ENCODE measurements at regions not wholly inside any gene's neighbourhood (a gene's known extent, or its start where the extent isn't known, plus 50 kb on each side); places are given as distances from the start of the nearest gene placed in this dataset.

- Histone ChIP-seq H3K36me3 (no peaks in the 10 kb centered on the region), H3K4me3 (no peak overlapping the region), H3K4me1 (peaks cover 0 to 29% (median 4%) of the 10 kb centered on the region in 12 donors), H3K9me3 (no peaks in the 10 kb centered on the region), H3K27ac (peak overlapping the region in 9 of 12 donors; percentile 1 to 84 (median 51)), H3K27me3 (no peaks in the 10 kb centered on the region)
- TF ChIP-seq, protein P1, sequence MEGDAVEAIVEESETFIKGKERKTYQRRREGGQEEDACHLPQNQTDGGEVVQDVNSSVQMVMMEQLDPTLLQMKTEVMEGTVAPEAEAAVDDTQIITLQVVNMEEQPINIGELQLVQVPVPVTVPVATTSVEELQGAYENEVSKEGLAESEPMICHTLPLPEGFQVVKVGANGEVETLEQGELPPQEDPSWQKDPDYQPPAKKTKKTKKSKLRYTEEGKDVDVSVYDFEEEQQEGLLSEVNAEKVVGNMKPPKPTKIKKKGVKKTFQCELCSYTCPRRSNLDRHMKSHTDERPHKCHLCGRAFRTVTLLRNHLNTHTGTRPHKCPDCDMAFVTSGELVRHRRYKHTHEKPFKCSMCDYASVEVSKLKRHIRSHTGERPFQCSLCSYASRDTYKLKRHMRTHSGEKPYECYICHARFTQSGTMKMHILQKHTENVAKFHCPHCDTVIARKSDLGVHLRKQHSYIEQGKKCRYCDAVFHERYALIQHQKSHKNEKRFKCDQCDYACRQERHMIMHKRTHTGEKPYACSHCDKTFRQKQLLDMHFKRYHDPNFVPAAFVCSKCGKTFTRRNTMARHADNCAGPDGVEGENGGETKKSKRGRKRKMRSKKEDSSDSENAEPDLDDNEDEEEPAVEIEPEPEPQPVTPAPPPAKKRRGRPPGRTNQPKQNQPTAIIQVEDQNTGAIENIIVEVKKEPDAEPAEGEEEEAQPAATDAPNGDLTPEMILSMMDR (IDR thresholded peaks at IDR 0.05) = no peak
- no peak for TF ChIP-seq POLR2A (IDR thresholded peaks at IDR 0.05)
- intact Hi-C loops (cut with DNase I) = no loop called here
- no peak for ATAC-seq
- no peak for DNase-seq
- WGBS, 4 donors = 71 to 74% (median 73%) methylated on average over 6 of the region's 6 CpGs
Observed at GRCh38 chr2:23286031-23286757, 98.8 kb upstream of the KLHL29 start.

GRCh38 chr2:23286758-23287704, 97.9 kb upstream of the KLHL29 start:
- peak overlapping the region in 9 of 12 donors; percentile 25 to 84 (median 51) for H3K27ac ChIP-seq
- H3K36me3 ChIP-seq = no peaks in the 10 kb centered on the region
- WGBS, 4 donors = 30 to 48% (median 34%) methylated on average over 6 of the region's 6 CpGs
- intact Hi-C loops (cut with DNase I) = no loop called here
- H3K4me3 ChIP-seq = no peak overlapping the region
- H3K9me3 ChIP-seq = no peaks in the 10 kb centered on the region
- DNase-seq (peak in 4 of 5 donors; percentile 29 to 62 (median 55)), ATAC-seq (peak; percentile 41 to 88 (median 84))
- TF ChIP-seq POLR2A (IDR thresholded peaks at IDR 0.05) = no peak
- TF ChIP-seq, protein P1 (IDR thresholded peaks at IDR 0.05) = no peak
- H3K4me1 ChIP-seq = peaks cover 0 to 29% (median 4%) of the 10 kb centered on the region in 12 donors
- H3K27me3 ChIP-seq = no peaks in the 10 kb centered on the region

DNA sequence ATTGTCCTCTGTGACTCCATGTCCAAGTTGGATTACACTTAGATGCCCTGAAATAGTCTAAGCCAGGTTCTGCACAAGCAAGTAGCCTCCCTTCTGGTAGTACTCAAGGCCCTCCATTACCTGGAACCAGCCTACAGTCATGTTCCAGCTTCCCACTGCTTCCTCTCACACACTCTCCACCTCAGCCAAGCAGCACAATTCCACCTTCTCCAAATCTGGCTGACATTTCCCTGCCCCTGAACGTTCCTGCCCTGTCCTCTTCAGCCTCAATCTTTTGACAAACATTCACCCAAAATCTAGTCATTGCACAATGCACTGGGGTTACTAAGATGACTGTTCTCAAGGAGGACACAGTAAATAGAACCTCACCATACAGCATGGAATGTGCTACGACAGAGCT, 95.3 kb upstream of the KLHL29 start:
- no peaks in the 10 kb centered on the region for H3K9me3 ChIP-seq
- H3K36me3 ChIP-seq = no peaks in the 10 kb centered on the region
- no peak for TF ChIP-seq POLR2A (IDR thresholded peaks at IDR 0.05)
- TF ChIP-seq, protein P1 (IDR thresholded peaks at IDR 0.05) = no peak
- 76 to 96% (median 83%) methylated on average over 2 of the region's 2 CpGs for WGBS, 4 donors
- H3K27ac ChIP-seq = no peak overlapping the region
- ATAC-seq = no peak
- H3K4me3 ChIP-seq = no peak overlapping the region
- intact Hi-C loops (cut with DNase I) = no loop called here
- peaks cover 0 to 36% (median 7%) of the 10 kb centered on the region in 12 donors for H3K4me1 ChIP-seq
- no peak for DNase-seq
- no peaks in the 10 kb centered on the region for H3K27me3 ChIP-seq

- DNase-seq = no peak
- Histone ChIP-seq H3K36me3 (no peaks in the 10 kb centered on the region), H3K4me1 (peaks cover 0 to 27% (median 7%) of the 10 kb centered on the region in 12 donors), H3K27ac (no peak overlapping the region), H3K9me3 (no peaks in the 10 kb centered on the region), H3K4me3 (no peak overlapping the region), H3K27me3 (peaks cover 0 to 4% (median 0%) of the 10 kb centered on the region in 9 donors)
- ATAC-seq = no peak
- WGBS, 4 donors = 67 to 77% (median 75%) methylated on average over 2 of the region's 2 CpGs
- intact Hi-C loops (cut with DNase I) = no loop called here
- TF ChIP-seq, protein P1 (IDR thresholded peaks at IDR 0.05) = no peak
- no peak for TF ChIP-seq POLR2A (IDR thresholded peaks at IDR 0.05)
Observed at GRCh38 chr2:23291239-23291638, 93.7 kb upstream of the KLHL29 start.

All from heart left ventricle (tissue), 16 donors.